ENCODE measurements at regions not wholly inside any gene's neighbourhood (a gene's known extent, or its start where the extent isn't known, plus 50 kb on each side); places are given as distances from the start of the nearest gene placed in this dataset.
"Not testable (repeated sequence)": the region's sequence is repeated elsewhere in the genome, so short reads cannot be mapped to it uniquely, and the experiment has no call there.

- TF ChIP-seq TCF12 (IDR thresholded peaks at IDR 0.05; ENCODE audit: low read depth, low read length); EP300 (IDR thresholded peaks at IDR 0.05; ENCODE audit: borderline replicate concordance in 1 of 2, low read depth in 2 of 2, low read length in 2 of 2); CTCF (IDR thresholded peaks at IDR 0.05; ENCODE audit: control extremely low read depth in 1 of 3, insufficient read depth in 1 of 3, low read depth in 1 of 3, low read length in 3 of 3); TBP (IDR thresholded peaks at IDR 0.05; ENCODE audit: low read depth, low read length); POLR2AphosphoS5 (IDR thresholded peaks at IDR 0.05; ENCODE audit: low read depth, low read length); RFX5 (IDR thresholded peaks at IDR 0.05; ENCODE audit: borderline replicate concordance, low read depth, low read length); CEBPB (IDR thresholded peaks at IDR 0.05; ENCODE audit: low read depth, low read length); TAF1 (IDR thresholded peaks at IDR 0.05; ENCODE audit: low read depth, low read length); ATF3 (IDR thresholded peaks at IDR 0.05; ENCODE audit: insufficient read depth, low read depth, low read length); NRF1 (IDR thresholded peaks at IDR 0.05; ENCODE audit: low read depth, low read length); POLR2A (IDR thresholded peaks at IDR 0.05; ENCODE audit: control extremely low read depth in 1 of 2, low read depth in 2 of 2, low read length in 2 of 2): not testable (repeated sequence)
These were observed 53.5 kb upstream of the FAR1 start for GRCh38 chr11:13614918-13615317.

Data from H1 (cell line).